Cortex of kidney (tissue), 1 donor: ENCODE measurements at regions not wholly inside any gene's neighbourhood (a gene's known extent, or its start where the extent isn't known, plus 50 kb on each side); places are given as distances from the start of the nearest gene placed in this dataset.
"Not testable (repeated sequence)": the region's sequence is repeated elsewhere in the genome, so short reads cannot be mapped to it uniquely, and the experiment has no call there.

Source experiments
- DNase-seq: peaks from one replicate; lab custom pipeline; 2025; lab: John Stamatoyannopoulos, UW

DNA sequence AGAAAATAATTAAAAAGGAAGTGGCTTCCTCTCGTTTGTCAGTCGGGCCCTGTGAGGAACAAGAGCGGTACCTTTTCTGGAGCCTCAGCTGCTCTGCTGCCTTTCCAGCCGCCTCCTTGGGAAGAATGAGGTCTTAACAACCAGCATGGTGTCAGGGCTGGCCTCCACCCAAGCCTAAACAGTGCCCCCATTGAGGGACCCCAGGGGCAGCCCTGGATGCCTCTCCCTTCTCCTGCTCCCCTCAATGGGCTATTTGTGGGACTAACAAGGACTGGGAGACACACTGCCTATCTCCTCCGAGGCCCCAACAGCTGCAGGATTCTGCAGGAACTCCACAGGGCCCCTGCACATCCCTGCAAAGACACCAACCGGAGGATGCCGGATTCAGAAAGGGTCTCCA is 155.4 kb upstream of the MAP3K1 start:
- DNase-seq: no peak

DNA sequence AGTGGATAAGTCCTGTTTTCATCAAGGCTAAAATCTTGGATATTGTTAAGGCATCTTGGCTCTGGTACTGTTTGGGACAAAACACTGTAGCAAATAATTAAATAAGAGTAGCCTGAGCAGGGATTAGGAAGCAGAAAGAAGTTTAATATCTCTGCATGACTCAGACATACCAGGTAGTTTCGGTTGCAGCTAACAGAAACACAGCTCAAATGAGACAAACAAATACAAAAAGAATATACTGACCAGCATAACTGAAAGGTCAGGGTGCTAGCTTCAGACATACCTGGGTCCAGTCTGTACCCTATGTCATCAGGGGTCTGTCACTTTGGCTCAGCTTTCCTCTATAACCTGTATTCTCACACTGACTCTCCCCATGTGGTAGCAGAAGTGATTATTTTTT is 156.4 kb upstream of the MAP3K1 start:
- no peak for DNase-seq

DNA sequence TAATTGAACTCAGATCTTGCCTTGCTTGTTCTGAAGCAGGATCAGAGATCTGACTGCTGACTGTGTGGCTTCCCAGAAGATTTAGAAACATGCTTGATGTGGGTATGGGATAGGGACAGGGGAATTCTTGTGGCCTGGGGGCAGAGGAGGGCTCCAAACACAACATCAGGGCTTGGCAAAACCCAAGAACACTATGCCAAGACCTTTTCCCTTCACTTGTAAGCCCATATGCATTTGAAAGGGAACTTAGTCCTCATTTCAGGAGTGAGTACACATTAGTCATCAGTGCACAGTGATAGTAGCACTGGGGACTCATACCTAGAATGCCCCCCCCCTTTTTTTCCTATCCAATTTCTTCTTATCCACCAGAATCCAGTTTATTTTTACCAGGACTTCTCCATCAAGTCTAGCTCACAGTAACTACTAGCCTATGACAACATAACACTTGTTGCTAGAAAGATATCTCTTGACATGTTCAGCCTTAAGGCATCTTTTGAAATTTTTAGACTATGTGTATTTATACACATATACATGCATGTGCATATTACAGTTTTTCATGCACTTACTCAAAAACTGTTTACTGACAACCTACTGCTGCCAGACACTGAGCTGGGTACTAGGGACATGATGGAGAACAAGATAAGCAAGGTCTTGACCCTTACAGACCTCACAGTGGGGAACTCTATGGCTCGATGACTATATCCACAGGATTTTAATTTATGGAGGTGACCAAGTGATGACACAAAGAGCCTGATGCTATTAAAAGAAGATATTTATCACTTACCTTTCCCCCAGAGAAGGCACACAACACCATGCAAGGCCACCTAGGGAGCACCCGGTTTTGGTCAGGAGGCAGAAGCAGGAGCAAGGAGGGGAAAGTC is 158.3 kb upstream of the MAP3K1 start:
- DNase-seq: no peak

DNA sequence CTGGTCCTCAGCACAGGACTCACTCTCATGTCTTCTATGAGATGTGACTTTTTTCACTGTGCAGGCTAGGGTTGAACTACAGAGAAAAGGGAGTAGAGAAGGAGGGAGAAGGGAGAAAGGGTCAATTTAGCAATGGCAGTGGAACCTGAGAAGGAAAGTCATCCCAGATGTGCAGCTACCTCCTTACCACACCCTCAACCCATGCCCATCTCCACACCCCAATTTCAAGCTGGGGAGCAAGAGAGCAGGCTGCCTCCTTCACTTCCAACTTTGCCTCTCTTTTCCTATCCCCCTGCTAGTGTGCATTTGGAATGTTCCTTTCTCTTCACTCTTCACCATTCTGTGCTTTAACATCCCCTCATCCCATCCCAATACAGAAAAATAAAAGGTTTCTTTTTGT is 163.5 kb upstream of the MAP3K1 start:
- DNase-seq: no peak

DNA sequence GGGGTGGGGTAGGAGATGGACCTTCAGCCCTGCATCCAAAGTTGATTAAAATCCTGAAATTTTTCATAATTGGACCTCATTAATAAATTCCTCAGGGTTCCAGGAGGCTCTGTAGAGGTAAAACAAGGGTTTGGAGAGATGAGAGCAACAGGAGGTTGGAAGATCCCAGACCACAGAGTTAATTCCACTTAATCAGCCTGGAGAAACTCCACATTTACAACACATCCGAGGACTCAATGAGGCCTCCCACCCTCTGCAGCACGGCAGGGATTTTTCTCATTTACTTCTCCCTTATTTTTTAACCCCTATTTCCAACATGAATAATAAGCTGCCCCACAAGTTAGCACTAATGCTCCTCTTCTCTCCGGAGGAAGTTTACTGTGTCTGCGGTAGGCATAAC is 165.0 kb upstream of the MAP3K1 start:
- no peak for DNase-seq

DNA sequence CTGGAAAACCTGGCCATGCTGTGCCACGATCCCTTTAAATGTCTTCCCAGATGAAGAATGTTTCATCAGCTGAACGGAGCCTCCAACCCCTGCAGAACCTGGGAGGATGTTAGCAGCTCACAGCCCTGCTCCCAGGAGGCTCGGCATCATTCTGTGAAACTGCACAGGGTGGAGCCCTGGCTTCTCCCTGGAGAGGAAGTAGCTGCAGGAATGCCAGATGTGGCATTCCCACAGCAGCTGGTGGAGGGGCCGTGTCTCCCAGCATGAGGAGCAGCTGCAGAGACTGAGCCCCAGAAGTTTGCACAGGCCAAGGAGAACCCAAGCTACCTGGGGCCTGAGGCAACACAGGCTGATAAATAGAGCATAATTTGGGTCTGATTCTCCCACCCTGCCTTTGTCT is 165.8 kb upstream of the MAP3K1 start:
- DNase-seq: no peak

DNA sequence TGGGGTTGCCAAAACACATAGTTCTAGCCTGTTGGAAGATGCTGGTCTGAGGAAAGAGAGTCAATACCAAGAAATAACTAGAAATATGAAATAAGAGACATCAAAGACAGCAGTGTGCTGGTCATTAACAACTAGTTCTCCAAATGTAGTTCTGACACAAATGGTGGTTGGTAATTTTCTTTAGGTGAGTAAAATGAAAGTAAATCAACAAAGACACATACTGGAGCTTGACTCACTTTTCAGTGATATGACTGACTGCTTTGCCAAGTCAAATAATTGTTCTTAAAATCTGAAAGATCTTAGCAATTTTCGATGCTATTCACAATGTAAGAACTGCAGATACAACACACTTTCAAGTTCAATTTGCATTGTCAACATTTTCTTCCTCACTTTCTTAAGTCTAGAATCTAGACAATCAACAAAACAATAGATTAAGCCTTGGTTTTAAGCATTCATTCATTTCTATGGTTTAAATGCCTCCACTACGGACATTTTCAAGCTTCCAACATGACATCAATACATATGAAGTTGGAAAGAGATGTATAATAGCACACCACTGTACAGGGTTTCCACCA is 166.8 kb upstream of the MAP3K1 start:
- DNase-seq: no peak

DNA sequence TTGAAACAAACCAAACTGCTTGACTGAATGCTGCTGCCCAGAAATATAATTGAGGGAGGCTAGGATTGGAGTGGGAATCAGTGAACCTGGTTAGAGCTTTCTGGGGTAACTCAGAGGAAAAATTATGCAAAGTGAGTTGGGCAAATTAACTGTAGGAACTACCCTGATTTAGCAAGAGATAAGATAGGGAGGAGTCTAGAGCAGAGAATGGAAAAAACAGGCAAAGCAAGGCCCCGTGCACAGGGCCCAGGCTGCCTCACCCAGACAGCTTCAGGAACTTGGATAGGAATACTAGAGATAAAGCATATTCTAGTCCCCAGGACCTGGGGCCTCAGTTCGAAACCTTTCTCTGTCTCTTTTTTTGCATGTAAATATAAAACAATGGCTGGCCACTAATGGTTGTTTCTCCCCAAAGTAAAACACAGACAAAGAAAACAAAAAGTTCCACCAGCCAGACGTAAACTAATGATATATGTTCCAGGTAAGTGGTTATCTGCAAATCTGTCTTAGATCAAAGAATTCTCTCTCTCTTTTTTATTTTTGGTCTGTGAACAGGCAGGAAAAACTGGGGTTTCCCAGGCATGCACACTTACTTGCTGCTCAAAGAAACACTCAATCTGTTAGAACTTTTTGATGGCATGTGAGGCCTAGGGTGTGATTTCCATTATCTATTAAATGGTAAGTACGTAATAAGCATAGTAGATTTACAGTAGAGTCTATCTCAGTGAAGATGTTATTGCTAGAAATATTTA is 168.1 kb upstream of the MAP3K1 start:
- DNase-seq: no peak

DNA sequence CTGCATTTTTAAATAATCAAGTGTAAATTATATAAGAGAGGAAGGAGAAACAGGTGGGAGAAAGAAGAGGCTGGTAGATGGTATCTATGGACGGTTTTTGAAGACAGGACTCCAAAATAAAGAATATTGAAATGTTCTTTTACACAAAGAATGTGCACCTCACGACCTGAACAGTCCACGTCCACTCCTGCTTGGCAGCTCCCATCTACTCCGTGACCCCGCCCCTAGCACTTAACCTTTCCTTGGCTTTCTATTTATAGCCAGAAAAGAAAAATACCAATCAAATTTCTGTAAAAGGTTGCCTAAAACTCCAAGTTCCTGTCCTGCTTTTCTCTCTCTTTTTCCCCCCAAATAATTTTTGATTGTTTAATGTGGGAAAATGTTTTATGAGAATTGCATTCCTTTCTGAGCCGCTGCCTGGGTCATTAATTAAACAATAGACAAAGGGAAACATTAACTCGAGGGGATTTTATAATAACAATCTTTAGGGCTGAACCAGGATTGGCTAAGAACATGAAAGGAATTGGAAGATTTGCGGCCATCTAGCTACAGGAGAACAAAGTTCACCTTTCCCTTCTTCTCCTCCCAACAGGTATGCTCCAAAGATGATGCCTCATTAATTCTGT is 173.6 kb upstream of the MAP3K1 start:
- no peak for DNase-seq

DNA sequence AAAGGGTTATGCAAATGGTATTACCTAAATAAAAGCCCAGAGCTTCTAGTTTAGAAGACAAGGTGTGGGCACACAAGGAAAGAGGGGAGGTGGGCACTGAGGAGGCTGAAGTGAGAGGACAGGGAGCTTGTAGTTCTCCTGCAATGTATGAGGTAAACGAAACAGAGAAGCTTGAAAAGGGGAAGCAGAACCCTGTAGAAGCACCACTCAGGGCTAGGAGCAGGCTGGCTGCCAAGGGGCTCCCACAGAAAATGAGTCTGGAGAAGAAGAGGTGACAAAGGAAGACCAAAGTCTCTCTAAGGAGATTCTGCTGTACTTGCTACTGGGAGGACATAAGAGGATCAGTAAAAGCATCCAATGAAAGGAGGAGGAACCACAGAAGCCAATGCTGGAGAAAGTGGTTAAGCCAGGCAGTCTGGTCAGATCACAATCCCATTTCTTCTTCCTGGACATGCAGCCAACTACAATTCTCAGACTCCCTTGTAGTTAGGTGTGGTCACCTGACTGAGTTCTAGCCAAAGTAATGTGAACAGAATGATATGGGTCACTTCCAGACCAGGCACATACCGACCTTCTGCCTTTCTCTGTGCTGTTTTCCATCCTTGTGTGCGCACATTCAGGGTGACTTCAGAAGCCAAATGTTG is 174.5 kb upstream of the MAP3K1 start:
- DNase-seq: no peak

DNA sequence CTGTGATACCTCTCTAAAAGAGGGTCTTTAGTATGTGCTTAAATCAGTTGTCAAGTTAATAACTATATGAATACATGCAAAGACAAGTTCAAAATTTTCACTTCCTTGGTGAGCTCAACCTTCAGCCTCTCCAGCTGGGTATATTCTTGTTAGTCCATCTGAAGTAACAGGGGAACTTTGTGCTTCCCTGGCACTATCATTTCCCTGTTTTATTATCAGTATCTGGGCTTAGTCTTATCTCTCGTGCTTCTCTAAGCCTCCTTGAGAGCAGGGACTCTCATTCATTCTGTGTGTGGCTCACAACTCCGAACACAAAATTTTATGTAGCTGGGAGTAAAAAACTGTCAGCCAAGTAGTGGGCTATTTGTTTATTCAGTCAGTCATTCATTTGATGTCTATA is 175.9 kb upstream of the MAP3K1 start:
- no peak for DNase-seq

DNA sequence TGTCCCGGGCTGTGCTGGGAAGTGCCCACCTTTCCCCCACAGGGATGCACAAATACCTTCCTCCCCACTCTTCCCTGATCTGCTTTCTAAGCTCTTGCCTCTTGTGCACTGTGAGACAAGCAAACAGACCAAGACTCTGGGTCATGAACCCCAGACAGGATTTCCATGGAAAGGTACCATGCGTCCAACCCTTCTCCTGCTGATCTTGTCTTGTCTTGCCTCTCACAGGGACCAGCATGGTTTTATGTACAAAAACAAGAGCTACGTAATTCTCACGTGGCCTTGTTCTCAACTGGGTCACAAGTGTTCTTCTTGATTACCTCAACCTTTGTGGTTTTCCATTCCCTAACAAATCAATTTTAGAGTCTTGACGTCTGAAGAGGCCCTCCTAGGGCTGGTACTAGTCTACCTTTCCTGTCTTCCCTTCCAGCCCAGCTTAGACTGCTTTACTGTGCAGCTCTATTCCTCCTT is 176.5 kb upstream of the MAP3K1 start:
- DNase-seq: no peak

DNA sequence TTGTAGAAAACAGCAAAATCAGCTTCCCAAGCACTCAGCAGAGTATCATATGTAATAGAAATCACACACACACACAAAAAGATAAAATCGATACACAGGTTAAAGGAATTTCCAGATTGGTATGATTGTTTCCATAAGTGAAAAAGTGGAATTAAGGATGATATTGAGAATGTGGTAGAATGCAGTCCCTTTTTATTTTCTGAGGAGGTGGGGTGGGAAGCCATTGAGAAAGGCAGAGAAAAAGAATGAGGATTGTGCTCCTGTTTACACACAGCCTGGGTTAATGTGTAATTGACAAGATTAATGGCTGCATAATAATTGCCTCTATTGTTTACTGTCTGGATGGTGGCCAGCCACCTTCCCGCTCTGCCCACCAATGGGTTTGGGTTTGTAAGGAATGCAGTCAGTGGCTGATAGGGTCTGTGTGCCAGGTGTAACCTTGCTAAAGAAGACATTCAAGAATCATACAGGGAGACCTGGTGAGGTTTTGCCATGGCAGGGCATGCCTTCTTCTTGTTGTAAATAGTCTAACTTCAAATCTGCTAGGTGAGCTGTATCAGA is 177.2 kb upstream of the MAP3K1 start:
- DNase-seq: no peak

DNA sequence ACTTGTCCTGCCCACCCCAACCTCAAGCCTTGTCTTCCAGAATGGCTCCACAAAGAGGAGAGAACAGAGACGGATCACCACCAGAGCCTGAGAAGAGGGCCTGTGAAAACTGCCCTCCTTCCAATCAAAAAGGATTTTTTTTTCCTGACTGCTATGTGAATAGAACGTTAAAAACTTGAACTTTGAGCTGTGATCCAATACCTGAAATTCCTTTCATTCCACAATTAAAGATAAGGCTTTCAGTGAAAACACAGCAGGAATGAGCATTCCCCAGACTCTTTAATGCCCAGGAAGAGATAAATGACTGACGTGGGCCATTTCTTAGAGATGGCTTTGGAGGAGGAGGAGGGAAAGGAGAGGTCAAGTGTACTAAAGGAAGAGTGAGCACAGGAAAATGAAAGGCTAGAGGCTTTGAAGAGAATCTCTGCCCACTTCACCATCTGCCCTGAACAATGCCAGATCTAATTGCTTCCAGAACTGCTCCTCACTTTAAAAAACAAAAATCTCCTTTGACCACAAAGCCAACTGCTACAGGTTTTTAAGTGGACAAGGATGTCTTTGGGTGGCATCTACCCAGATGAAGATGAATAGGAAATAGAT is 177.9 kb upstream of the MAP3K1 start:
- DNase-seq: no peak

DNA sequence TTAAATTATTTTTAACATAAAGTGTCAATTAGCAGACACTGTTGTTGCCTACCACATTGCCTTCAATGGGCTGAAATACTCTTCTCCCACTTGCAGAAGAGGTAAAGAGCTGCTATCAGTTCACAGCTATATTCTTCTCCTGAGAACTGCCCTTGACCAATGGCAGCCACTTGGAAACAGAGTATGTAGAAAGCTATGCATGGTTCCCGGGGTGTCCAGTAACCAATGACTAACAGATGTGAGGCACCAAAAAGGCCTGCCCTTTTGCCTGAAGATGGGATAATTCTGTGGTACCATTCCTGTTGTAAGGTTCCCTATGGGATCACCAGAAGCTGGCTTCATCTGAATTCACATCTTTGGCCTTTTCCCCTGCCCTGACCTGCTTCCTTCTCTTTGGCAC is 181.4 kb upstream of the MAP3K1 start:
- no peak for DNase-seq

DNA sequence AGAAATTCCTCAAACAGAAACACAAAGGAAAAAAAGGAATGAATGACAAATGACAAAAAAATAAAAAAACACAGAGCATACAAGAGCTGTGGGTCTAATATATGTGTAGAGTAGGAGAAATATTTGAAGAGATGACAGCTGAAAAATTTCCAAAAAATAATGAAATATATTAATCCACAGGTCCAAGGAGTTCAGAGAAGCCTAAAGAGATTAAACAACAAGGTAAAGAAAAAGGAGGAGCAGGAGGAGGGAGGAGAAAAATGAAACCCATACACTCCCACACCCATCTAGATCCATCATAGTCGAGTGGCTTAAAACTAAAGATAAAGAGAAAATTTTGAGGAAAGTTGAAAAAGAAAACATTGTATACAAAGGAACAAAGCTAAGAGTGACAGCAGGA is 182.4 kb upstream of the MAP3K1 start:
- DNase-seq: no peak

DNA sequence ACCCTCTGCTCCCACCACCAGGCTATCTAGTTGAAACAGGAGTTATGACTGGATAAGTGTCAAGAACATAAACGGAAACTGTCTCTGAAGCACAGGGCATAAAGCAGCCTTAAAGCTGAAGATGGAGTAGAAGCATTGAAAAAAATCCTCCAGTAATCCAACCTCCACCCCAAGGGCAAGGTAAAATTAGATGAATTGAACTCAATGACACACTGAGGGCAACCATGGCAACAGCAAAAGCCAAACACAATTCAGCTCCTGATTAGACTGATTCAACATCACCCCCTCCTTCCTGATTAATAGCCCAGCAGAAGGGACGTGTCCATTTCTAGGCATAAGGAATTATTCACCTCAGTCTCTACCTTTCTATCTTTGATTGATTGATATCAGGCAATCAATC is 183.2 kb upstream of the MAP3K1 start:
- DNase-seq: no peak

DNA sequence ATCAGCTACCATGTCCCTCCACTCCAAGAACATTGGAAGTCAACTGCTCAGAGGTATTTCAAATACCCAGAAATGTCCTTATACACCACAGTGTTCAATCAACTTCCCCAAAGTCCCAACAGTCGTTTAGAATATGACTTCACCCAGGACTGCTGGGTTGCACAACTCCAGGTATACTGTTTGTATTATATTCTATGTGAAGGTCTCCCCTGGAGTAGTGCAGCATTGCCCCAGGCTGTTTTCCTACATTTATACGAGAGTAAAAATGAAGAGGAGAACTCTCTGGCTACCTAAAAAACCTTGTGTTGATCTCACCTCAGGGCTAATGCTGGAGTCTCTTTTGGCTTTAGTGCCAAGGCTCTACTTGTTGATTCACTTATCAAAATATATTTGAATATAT is 183.6 kb upstream of the MAP3K1 start:
- no peak for DNase-seq

DNA sequence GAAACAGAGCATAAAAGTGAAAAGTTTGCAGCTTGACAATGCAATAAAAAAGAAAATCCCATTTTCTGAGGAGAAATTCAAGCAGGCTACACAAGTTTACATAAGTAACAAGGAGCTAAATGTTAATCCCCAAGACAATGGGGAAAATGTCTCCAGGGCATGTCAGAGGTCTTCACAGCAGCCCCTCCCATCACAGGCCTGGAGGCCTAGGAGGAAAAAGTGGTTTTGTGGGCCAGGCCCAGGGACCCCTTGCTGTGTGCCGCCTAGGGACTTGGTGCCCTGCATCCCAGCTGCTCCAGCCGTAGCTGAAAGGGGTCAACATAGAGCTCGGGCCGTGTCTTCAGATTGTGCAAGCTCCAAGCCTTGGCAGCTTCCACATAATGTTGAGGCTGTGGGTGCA is 186.7 kb upstream of the MAP3K1 start:
- DNase-seq: not testable (repeated sequence)

DNA sequence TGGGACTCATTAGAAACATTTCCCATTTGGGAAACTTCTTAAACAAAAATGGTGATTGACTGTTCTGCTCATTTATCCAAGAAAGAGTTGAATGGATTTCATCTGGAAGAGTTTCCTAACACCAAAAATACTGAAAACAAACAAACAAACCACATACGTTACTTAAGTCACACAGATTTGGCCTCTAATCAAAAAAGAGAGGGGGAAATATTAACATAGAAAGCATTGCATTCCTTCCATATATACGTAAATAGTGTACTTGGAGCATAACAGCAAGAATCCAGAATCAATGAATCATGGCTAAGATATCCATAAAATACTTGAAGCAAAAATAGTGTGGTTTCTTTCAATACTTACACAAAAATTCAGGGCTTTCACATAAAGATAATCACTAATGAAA is 189.8 kb upstream of the MAP3K1 start:
- DNase-seq: no peak

DNA sequence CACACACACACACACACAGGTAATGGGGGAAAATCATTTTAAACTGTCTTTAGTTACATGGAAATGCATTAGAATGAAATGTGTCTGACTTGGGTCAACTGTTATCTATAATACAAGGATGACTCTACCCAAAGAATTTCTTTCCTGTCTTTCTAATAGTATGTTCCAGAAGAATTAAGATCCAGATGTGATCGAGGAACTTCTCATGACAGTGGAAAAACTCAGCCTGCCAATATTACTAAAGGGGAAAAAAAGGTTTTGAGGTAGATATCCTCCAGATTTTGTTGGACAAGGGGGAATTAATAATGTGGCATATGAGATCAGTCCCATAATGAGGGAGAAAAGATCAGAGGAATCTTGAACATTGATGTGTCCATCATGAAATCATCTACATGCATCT is 190.6 kb upstream of the MAP3K1 start:
- no peak for DNase-seq
